ENCODE measurements at regions not wholly inside any gene's neighbourhood (a gene's known extent, or its start where the extent isn't known, plus 50 kb on each side); places are given as distances from the start of the nearest gene placed in this dataset.

GRCh38 chr18:22560275-22560610 lies 142.5 kb upstream of the CTAGE1 start:
- peak overlapping the region; percentile 76 for H3K4me3 Mint-ChIP-seq (ENCODE audit: unreplicated experiment)
- H3K36me3 Mint-ChIP-seq (ENCODE audit: unreplicated experiment): no peaks in the 10 kb centered on the region
- peaks cover 18% of the 10 kb centered on the region for H3K4me1 Mint-ChIP-seq (ENCODE audit: unreplicated experiment)
- no peak for DNase-seq (ENCODE audit: extremely low spot score, unreplicated experiment)
- no peak for TF ChIP-seq CTCF (IDR thresholded peaks at IDR 0.05)
- H3K27ac Mint-ChIP-seq (ENCODE audit: unreplicated experiment): peak overlapping the region; percentile 73
- H3K27me3 Mint-ChIP-seq (ENCODE audit: unreplicated experiment): no peaks in the 10 kb centered on the region
- H3K9me3 Mint-ChIP-seq (ENCODE audit: unreplicated experiment): no peaks in the 10 kb centered on the region

- TF ChIP-seq CTCF (IDR thresholded peaks at IDR 0.05): no peak
- DNase-seq (ENCODE audit: extremely low spot score, unreplicated experiment): no peak
- H3K36me3 Mint-ChIP-seq (ENCODE audit: unreplicated experiment): no peaks in the 10 kb centered on the region
- H3K27ac Mint-ChIP-seq (ENCODE audit: unreplicated experiment): no peak overlapping the region
- peaks cover 18% of the 10 kb centered on the region for H3K4me1 Mint-ChIP-seq (ENCODE audit: unreplicated experiment)
- no peak overlapping the region for H3K4me3 Mint-ChIP-seq (ENCODE audit: unreplicated experiment)
- H3K9me3 Mint-ChIP-seq (ENCODE audit: unreplicated experiment): no peaks in the 10 kb centered on the region
- peaks cover 3% of the 10 kb centered on the region for H3K27me3 Mint-ChIP-seq (ENCODE audit: unreplicated experiment)
Measured at GRCh38 chr18:22560797-22561196, 143.1 kb upstream of the CTAGE1 start.

GRCh38 chr18:22563164-22563583 lies 145.5 kb upstream of the CTAGE1 start:
- H3K9me3 Mint-ChIP-seq (ENCODE audit: unreplicated experiment): no peaks in the 10 kb centered on the region
- H3K4me3 Mint-ChIP-seq (ENCODE audit: unreplicated experiment): no peak overlapping the region
- no peaks in the 10 kb centered on the region for H3K36me3 Mint-ChIP-seq (ENCODE audit: unreplicated experiment)
- DNase-seq (ENCODE audit: extremely low spot score, unreplicated experiment): no peak
- H3K27me3 Mint-ChIP-seq (ENCODE audit: unreplicated experiment): peaks cover 16% of the 10 kb centered on the region
- peaks cover 10% of the 10 kb centered on the region for H3K4me1 Mint-ChIP-seq (ENCODE audit: unreplicated experiment)
- TF ChIP-seq CTCF (IDR thresholded peaks at IDR 0.05): peak; percentile 91
- H3K27ac Mint-ChIP-seq (ENCODE audit: unreplicated experiment): no peak overlapping the region

- TF ChIP-seq CTCF (IDR thresholded peaks at IDR 0.05): no peak
- no peaks in the 10 kb centered on the region for H3K36me3 Mint-ChIP-seq (ENCODE audit: unreplicated experiment)
- H3K4me3 Mint-ChIP-seq (ENCODE audit: unreplicated experiment): no peak overlapping the region
- H3K9me3 Mint-ChIP-seq (ENCODE audit: unreplicated experiment): no peaks in the 10 kb centered on the region
- H3K4me1 Mint-ChIP-seq (ENCODE audit: unreplicated experiment): peaks cover 7% of the 10 kb centered on the region
- no peak overlapping the region for H3K27ac Mint-ChIP-seq (ENCODE audit: unreplicated experiment)
- H3K27me3 Mint-ChIP-seq (ENCODE audit: unreplicated experiment): peaks cover 17% of the 10 kb centered on the region
- no peak for DNase-seq (ENCODE audit: extremely low spot score, unreplicated experiment)
Measured at GRCh38 chr18:22564036-22564435, 146.3 kb upstream of the CTAGE1 start.

GRCh38 chr18:22566703-22567420 lies 149.1 kb upstream of the CTAGE1 start:
- Mint-ChIP-seq H3K36me3 (ENCODE audit: unreplicated experiment) (no peaks in the 10 kb centered on the region), H3K4me1 (ENCODE audit: unreplicated experiment) (peaks cover 2% of the 10 kb centered on the region), H3K27ac (ENCODE audit: unreplicated experiment) (no peak overlapping the region), H3K27me3 (ENCODE audit: unreplicated experiment) (peaks cover 22% of the 10 kb centered on the region), H3K4me3 (ENCODE audit: unreplicated experiment) (no peak overlapping the region), H3K9me3 (ENCODE audit: unreplicated experiment) (no peaks in the 10 kb centered on the region)
- TF ChIP-seq CTCF (IDR thresholded peaks at IDR 0.05): no peak
- no peak for DNase-seq (ENCODE audit: extremely low spot score, unreplicated experiment)
